ENCODE measurements at regions not wholly inside any gene's neighbourhood (a gene's known extent, or its start where the extent isn't known, plus 50 kb on each side); places are given as distances from the start of the nearest gene placed in this dataset.

- TF ChIP-seq RAD21 (IDR thresholded peaks at IDR 0.05; ENCODE audit: low read depth) = no peak
- TF ChIP-seq REST (IDR thresholded peaks at IDR 0.05; ENCODE audit: low read depth) = no peak
- TF ChIP-seq MAX (IDR thresholded peaks at IDR 0.05) = no peak
Observed at GRCh38 chr2:48126162-48126561, 188.3 kb upstream of the FOXN2 start.
